Liver (tissue), 8 donors: ENCODE measurements at regions not wholly inside any gene's neighbourhood (a gene's known extent, or its start where the extent isn't known, plus 50 kb on each side); places are given as distances from the start of the nearest gene placed in this dataset.

Experiments used
- DNase-seq: peaks from one replicate; pipeline ENCODE4 v3.0.0-alpha.2; 2017; ENCODE audit warnings: low spot score
- H3K27ac ChIP-seq, 2 donors: one replicate each; pipeline ENCODE4 v1.7.0; 2013; ENCODE audit warnings: inconsistent platforms in 2 of 2, low read length in 2 of 2, control low read depth in 1 of 2, low read depth in 1 of 2, mild to moderate bottlenecking in 1 of 2
- H3K27me3 ChIP-seq, 4 donors: one replicate each; pipeline versions ENCODE4 v1.6.1 to v1.7.0; 2013; ENCODE audit warnings: low read length in 3 of 4, inconsistent platforms in 1 of 4, mild to moderate bottlenecking in 1 of 4, moderate library complexity in 1 of 4; ENCODE audit not compliant: control insufficient read depth in 4 of 4, insufficient read depth in 4 of 4
- H3K36me3 ChIP-seq, 4 donors: one replicate each; pipeline versions ENCODE4 v1.6.1 to v1.7.0; 2013; ENCODE audit warnings: low read length in 3 of 4, mild to moderate bottlenecking in 3 of 4, low read depth in 1 of 4, moderate library complexity in 1 of 4; ENCODE audit not compliant: control insufficient read depth in 4 of 4, insufficient read depth in 3 of 4
- H3K4me1 ChIP-seq, 4 donors: one replicate each; pipeline versions ENCODE4 v1.6.1 to v1.7.0; 2013; ENCODE audit warnings: low read length in 3 of 4, mild to moderate bottlenecking in 3 of 4, moderate library complexity in 1 of 4; ENCODE audit not compliant: control insufficient read depth in 4 of 4, insufficient read depth in 4 of 4
- H3K4me3 ChIP-seq, 3 donors: one replicate each; pipeline versions ENCODE4 v1.6.1 to v1.7.0; 2013; ENCODE audit warnings: low read length in 3 of 3, control low read depth in 1 of 3, low read depth in 1 of 3, mild to moderate bottlenecking in 1 of 3
- H3K9ac ChIP-seq, 2 donors: one replicate each; pipeline ENCODE4 v1.7.0; 2013; ENCODE audit warnings: low read length in 2 of 2, mild to moderate bottlenecking in 2 of 2, moderate library complexity in 2 of 2, control low read depth in 1 of 2, low read depth in 1 of 2
- H3K9me3 ChIP-seq, 4 donors: one replicate each; pipeline versions ENCODE4 v1.6.1 to v1.7.0; 2013; ENCODE audit warnings: low read length in 3 of 4; ENCODE audit not compliant: control insufficient read depth in 4 of 4
- ATF3 ChIP-seq: IDR thresholded peaks from 2 replicates; pipeline ENCODE4 v1.6.1; 2016; ENCODE audit warnings: antibody characterized with exemption
- CTCF ChIP-seq: fragments of 150-350 bp; IDR thresholded peaks from 2 replicates; pipeline ENCODE4 v1.5.1; 2017; ENCODE audit warnings: improper control_type of control experiment, low read depth, low read length; ENCODE audit not compliant: missing input control
- EGR1 ChIP-seq, 2 donors: IDR thresholded peaks; 2 replicates each; pipeline ENCODE4 v1.6.1; 2016 to 2018; ENCODE audit warnings: antibody characterized with exemption in 2 of 2, low read depth in 2 of 2
- FOXA1 ChIP-seq: IDR thresholded peaks from 2 replicates; pipeline ENCODE4 v1.6.1; 2016; ENCODE audit warnings: antibody characterized with exemption
- FOXA2 ChIP-seq: IDR thresholded peaks from 2 replicates; pipeline ENCODE4 v1.6.1; 2016; ENCODE audit warnings: antibody characterized with exemption
- GABPA ChIP-seq, 2 donors: IDR thresholded peaks in 1 of 2; conservative IDR thresholded peaks in 1 of 2; 2 replicates each; pipeline ENCODE4 v1.6.1; 2016; ENCODE audit warnings: antibody characterized with exemption in 2 of 2, mild to moderate bottlenecking in 1 of 2, moderate library complexity in 1 of 2
- HNF4A ChIP-seq, 2 donors: conservative IDR thresholded peaks; 2 replicates each; pipeline ENCODE4 v1.6.1; 2016; ENCODE audit warnings: antibody characterized with exemption in 2 of 2, mild to moderate bottlenecking in 2 of 2
- HNF4G ChIP-seq: IDR thresholded peaks from 2 replicates; pipeline ENCODE4 v1.6.1; 2016; ENCODE audit warnings: antibody characterized with exemption
- MAX ChIP-seq: IDR thresholded peaks from 2 replicates; pipeline ENCODE4 v1.6.1; 2016; ENCODE audit warnings: antibody characterized with exemption
- NR2F2 ChIP-seq: IDR thresholded peaks from 2 replicates; pipeline ENCODE4 v1.6.1; 2016; ENCODE audit warnings: antibody characterized with exemption
- RAD21 ChIP-seq, 2 donors: IDR thresholded peaks; 2 replicates each; pipeline ENCODE4 v1.6.1; 2016; ENCODE audit warnings: antibody characterized with exemption in 2 of 2, mild to moderate bottlenecking in 2 of 2
- REST ChIP-seq: IDR thresholded peaks from 2 replicates; pipeline ENCODE4 v1.6.1; 2016; ENCODE audit warnings: antibody characterized with exemption, mild to moderate bottlenecking
- RXRA ChIP-seq, 2 donors: IDR thresholded peaks; 2 replicates each; pipeline ENCODE4 v1.6.1; 2017 to 2018; ENCODE audit warnings: antibody characterized with exemption in 2 of 2, mild to moderate bottlenecking in 1 of 2
- SP1 ChIP-seq: IDR thresholded peaks from 2 replicates; pipeline ENCODE4 v1.6.1; 2018; ENCODE audit warnings: antibody characterized with exemption, mild to moderate bottlenecking
- TAF1 ChIP-seq: conservative IDR thresholded peaks from 2 replicates; pipeline ENCODE4 v1.6.1; 2016; ENCODE audit warnings: antibody characterized with exemption, mild to moderate bottlenecking
- YY1 ChIP-seq: IDR thresholded peaks from 2 replicates; pipeline ENCODE4 v1.6.1; 2016; ENCODE audit warnings: antibody characterized with exemption, mild to moderate bottlenecking
- ZBTB33 ChIP-seq: IDR thresholded peaks from 2 replicates; pipeline ENCODE4 v1.6.1; 2016; ENCODE audit warnings: antibody characterized with exemption
- WGBS: extraction: QIAGEN DNeasy Blood & Tissue Kit; methylation state at CpG from one replicate; pipeline ENCODE4 v1.1.7; 2013; 5-methylcytosine and 5-hydroxymethylcytosine counted together
- donor health status: healthy.
- donor health status: healthy.
- donor health status: healthy.
- donor health status: healthy.
- donor health status: healthy.

GRCh38 chr12:124203176-124203575 lies 91.7 kb upstream of the RFLNA start (continued):
- TF ChIP-seq ATF3 (no peak), YY1 (no peak), TAF1 (no peak), EGR1 (IDR thresholded peaks at IDR 0.05; ENCODE audit: low read depth in 2 of 2) (no peak), GABPA (IDR thresholded peaks at IDR 0.05 in 1 of 2, conservative IDR thresholded peaks at IDR 0.05 in 1 of 2) (no peak), FOXA1 (no peak), HNF4A (conservative IDR thresholded peaks at IDR 0.05) (no peak), RAD21 (IDR thresholded peaks at IDR 0.05) (no peak), NR2F2 (no peak), FOXA2 (no peak), SP1 (no peak)

- Histone ChIP-seq H3K27me3 (no peaks in the 10 kb centered on the region), H3K36me3 (no peaks in the 10 kb centered on the region), H3K27ac (no peak overlapping the region), H3K4me1 (no peaks in the 10 kb centered on the region), H3K9ac (no peak overlapping the region), H3K9me3 (no peaks in the 10 kb centered on the region), H3K4me3 (no peak overlapping the region)
- 94% methylated on average over 2 of the region's 2 CpGs for WGBS
- TF ChIP-seq MAX (no peak), RXRA (IDR thresholded peaks at IDR 0.05) (no peak), SP1 (no peak), HNF4G (no peak), FOXA1 (no peak), YY1 (no peak), EGR1 (IDR thresholded peaks at IDR 0.05; ENCODE audit: low read depth in 2 of 2) (no peak), REST (no peak), CTCF (no peak), ZBTB33 (no peak)
- no peak for DNase-seq
Observed at GRCh38 chr12:124205405-124205804, 89.5 kb upstream of the RFLNA start.
